Endothelial cell (in vitro differentiated cells): ENCODE measurements at regions not wholly inside any gene's neighbourhood (a gene's known extent, or its start where the extent isn't known, plus 50 kb on each side); places are given as distances from the start of the nearest gene placed in this dataset.
"Not testable (repeated sequence)": the region's sequence is repeated elsewhere in the genome, so short reads cannot be mapped to it uniquely, and the experiment has no call there.

Experiments
- DNase-seq: peaks from one replicate; pipeline ENCODE4 v3.0.0; 2021; ENCODE audit warnings: low spot score
- H3K27ac Mint-ChIP-seq: one replicate; pipeline ENCODE4 v1.8.0; 2021; ENCODE audit warnings: mixed read lengths, inconsistent platforms; ENCODE audit not compliant: unreplicated experiment
- H3K27me3 Mint-ChIP-seq: one replicate; pipeline ENCODE4 v1.8.0; 2021; ENCODE audit warnings: mild to moderate bottlenecking, moderate library complexity, mixed read lengths, inconsistent platforms; ENCODE audit not compliant: unreplicated experiment
- H3K36me3 Mint-ChIP-seq: one replicate; pipeline ENCODE4 v1.8.0; 2021; ENCODE audit warnings: mild to moderate bottlenecking, low read depth, mixed read lengths, inconsistent platforms; ENCODE audit not compliant: unreplicated experiment
- H3K4me1 Mint-ChIP-seq: one replicate; pipeline ENCODE4 v1.8.0; 2021; ENCODE audit warnings: mild to moderate bottlenecking, mixed read lengths, inconsistent platforms; ENCODE audit not compliant: unreplicated experiment
- H3K4me3 Mint-ChIP-seq: one replicate; pipeline ENCODE4 v1.8.0; 2021; ENCODE audit warnings: mild to moderate bottlenecking, mixed read lengths, inconsistent platforms; ENCODE audit not compliant: unreplicated experiment
- H3K9me3 Mint-ChIP-seq: one replicate; pipeline ENCODE4 v1.8.0; 2021; ENCODE audit warnings: mixed read lengths, inconsistent platforms; ENCODE audit not compliant: unreplicated experiment

DNA sequence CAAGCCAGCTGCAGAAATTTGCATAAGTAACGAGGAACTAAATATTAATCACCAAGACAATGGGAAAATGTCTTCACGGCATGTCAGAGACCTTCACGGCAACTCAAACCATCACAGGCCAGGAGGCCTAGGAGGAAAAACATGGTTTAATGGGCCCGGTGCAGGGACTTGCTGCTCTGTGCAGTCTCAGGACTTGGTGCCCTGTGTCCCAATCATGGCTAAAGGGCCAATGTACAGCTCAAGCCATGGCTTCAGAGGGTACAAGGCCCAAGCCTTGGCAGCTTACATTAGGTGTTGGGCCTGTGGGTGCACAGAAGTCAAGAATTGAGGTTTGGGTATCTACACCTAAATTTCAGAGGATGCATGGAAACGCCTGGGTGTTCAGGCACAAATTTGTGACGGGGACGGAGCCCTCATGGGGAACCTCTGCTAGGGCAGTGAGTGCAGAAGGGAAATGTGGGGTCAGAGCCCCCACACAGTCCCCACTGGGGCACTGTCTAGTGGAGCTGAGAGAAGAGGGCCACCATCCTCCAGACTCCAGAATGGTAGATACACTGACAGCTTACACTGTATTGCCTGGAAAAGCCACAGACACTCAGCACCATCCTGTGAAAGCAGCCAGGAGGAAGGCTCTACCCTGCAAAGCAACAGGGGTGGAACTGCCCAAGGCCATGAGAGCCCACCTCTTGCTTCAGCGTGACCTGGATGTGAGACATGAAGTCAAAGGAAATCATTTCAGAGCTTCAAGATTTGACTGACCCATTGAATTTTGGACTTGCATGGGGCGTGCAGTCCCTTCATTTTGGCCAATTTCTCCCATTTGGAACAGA, 5284.3 kb upstream of the TPTE start:
- peaks cover 62% of the 10 kb centered on the region for H3K9me3 Mint-ChIP-seq
- H3K27me3 Mint-ChIP-seq, H3K4me3 Mint-ChIP-seq, H3K4me1 Mint-ChIP-seq, DNase-seq, H3K27ac Mint-ChIP-seq: not testable (repeated sequence)
- H3K36me3 Mint-ChIP-seq = peaks cover 23% of the 10 kb centered on the region

DNA sequence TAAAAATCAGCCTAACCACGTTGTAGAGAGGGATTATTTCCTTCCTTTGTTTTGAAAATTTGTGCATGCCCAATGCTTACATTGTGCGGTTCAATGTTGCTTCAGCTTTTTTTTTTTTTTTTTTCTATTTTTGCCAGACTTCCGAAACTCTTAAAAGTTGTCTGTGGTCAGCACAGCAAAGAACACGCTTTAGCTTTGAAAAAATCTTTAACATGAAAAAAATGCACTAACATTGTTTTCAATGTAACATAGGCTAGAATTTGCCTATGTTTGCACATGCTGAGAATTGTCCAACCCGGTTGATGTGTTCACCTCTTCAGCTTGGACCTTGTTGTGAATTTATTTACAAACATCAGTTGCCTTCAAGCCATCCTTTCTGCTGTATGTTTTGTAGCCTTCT, 5280.9 kb upstream of the TPTE start:
- H3K36me3 Mint-ChIP-seq = peaks cover 25% of the 10 kb centered on the region
- H3K4me3 Mint-ChIP-seq = not testable (repeated sequence)

DNA sequence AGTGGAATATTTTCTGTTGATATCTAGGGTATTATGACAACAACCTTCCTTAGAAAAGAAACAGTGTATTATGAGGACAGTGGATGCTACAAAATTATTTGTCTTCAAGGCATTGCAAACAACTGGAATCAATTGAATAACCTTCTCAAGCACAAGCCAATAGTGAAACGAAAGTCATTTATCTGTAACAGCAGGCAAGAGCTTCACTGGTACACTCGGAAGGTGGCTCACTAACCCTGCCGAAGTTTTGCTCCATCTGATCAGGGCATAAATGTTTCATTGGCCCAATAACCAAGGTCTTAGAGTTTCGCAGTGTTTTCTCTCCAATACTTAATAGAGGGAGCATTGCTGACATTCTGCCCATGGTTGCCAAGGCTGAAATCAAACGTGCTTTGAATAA, 5278.7 kb upstream of the TPTE start:
- Mint-ChIP-seq H3K36me3 (peaks cover 23% of the 10 kb centered on the region), H3K9me3 (peaks cover 70% of the 10 kb centered on the region)
- not testable (repeated sequence) for H3K4me1 Mint-ChIP-seq, H3K4me3 Mint-ChIP-seq, H3K27me3 Mint-ChIP-seq, DNase-seq, H3K27ac Mint-ChIP-seq

More for the DNA sequence above, 5280.9 kb upstream of the TPTE start:
- H3K4me1 Mint-ChIP-seq, DNase-seq, H3K27ac Mint-ChIP-seq, H3K27me3 Mint-ChIP-seq: not testable (repeated sequence)
- peaks cover 63% of the 10 kb centered on the region for H3K9me3 Mint-ChIP-seq

GRCh38 chr21:5243257-5243656, 5278.1 kb upstream of the TPTE start:
- Mint-ChIP-seq H3K9me3 (peaks cover 73% of the 10 kb centered on the region), H3K36me3 (peaks cover 23% of the 10 kb centered on the region), H3K27ac (peak overlapping the region; percentile 3)
- not testable (repeated sequence) for DNase-seq, H3K4me3 Mint-ChIP-seq, H3K4me1 Mint-ChIP-seq, H3K27me3 Mint-ChIP-seq

- not testable (repeated sequence) for DNase-seq, H3K27me3 Mint-ChIP-seq, H3K4me3 Mint-ChIP-seq, H3K4me1 Mint-ChIP-seq
- Mint-ChIP-seq H3K27ac (peak overlapping the region; percentile 3), H3K36me3 (peaks cover 23% of the 10 kb centered on the region), H3K9me3 (peaks cover 73% of the 10 kb centered on the region)
Observed at GRCh38 chr21:5243715-5244375, 5277.5 kb upstream of the TPTE start.

GRCh38 chr21:5244376-5244718, 5277.0 kb upstream of the TPTE start:
- H3K27me3 Mint-ChIP-seq, DNase-seq, H3K27ac Mint-ChIP-seq, H3K4me1 Mint-ChIP-seq, H3K4me3 Mint-ChIP-seq: not testable (repeated sequence)
- peaks cover 22% of the 10 kb centered on the region for H3K36me3 Mint-ChIP-seq
- H3K9me3 Mint-ChIP-seq = peaks cover 75% of the 10 kb centered on the region

GRCh38 chr21:5244954-5245353, 5276.4 kb upstream of the TPTE start:
- peaks cover 17% of the 10 kb centered on the region for H3K36me3 Mint-ChIP-seq
- peaks cover 72% of the 10 kb centered on the region for H3K9me3 Mint-ChIP-seq

DNA sequence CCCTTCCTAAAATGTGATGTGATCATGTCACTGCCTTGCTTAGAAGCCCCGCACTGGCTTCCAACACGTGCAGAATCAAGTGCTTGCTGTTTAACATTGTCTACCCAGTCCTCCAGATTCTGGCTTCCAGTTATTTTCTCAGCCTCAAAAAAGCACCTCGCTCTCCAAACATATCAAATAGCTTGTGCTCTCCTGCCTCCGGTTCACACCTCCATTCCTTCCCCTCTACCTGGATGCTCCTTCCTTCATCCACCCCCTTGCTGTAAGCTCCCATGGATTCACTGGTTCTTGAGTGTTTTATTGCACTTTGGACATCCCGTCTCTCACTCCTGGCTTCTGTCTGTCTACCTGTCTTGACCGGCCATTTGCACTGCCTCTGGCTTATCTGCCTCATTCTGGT, 5275.0 kb upstream of the TPTE start:
- not testable (repeated sequence) for DNase-seq, H3K4me3 Mint-ChIP-seq, H3K27me3 Mint-ChIP-seq, H3K27ac Mint-ChIP-seq, H3K4me1 Mint-ChIP-seq
- Mint-ChIP-seq H3K36me3 (peaks cover 17% of the 10 kb centered on the region), H3K9me3 (peaks cover 71% of the 10 kb centered on the region)

More at GRCh38 chr21:5244954-5245353, 5276.4 kb upstream of the TPTE start:
- DNase-seq, H3K4me1 Mint-ChIP-seq, H3K4me3 Mint-ChIP-seq, H3K27me3 Mint-ChIP-seq, H3K27ac Mint-ChIP-seq: not testable (repeated sequence)

GRCh38 chr21:5247399-5247798, 5274.0 kb upstream of the TPTE start:
- H3K4me3 Mint-ChIP-seq, DNase-seq, H3K27ac Mint-ChIP-seq, H3K27me3 Mint-ChIP-seq, H3K4me1 Mint-ChIP-seq: not testable (repeated sequence)
- peaks cover 13% of the 10 kb centered on the region for H3K36me3 Mint-ChIP-seq
- H3K9me3 Mint-ChIP-seq = peaks cover 68% of the 10 kb centered on the region

DNA sequence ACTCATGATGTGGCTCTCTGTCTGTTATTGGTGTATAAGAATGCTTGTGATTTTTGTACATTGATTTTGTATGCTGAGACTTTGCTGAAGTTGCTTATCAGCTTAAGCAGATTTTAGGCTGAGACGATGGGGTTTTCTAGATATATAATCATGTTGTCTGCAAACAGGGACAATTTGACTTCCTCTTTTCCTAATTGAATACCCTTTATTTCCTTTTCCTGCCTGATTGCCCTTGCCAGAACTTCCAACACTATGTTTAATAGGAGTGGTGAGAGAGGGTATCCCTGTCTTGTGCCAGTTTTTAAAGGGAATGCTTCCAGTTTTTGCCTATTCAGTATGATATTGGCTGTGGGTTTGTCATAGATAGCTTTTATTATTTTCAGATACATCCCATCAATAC, 5271.3 kb upstream of the TPTE start:
- peaks cover 53% of the 10 kb centered on the region for H3K9me3 Mint-ChIP-seq
- peaks cover 12% of the 10 kb centered on the region for H3K27me3 Mint-ChIP-seq
- H3K36me3 Mint-ChIP-seq, H3K27ac Mint-ChIP-seq, DNase-seq, H3K4me1 Mint-ChIP-seq, H3K4me3 Mint-ChIP-seq: not testable (repeated sequence)

GRCh38 chr21:5251162-5251561, 5270.2 kb upstream of the TPTE start:
- not testable (repeated sequence) for H3K27ac Mint-ChIP-seq, H3K36me3 Mint-ChIP-seq, H3K4me3 Mint-ChIP-seq, DNase-seq, H3K4me1 Mint-ChIP-seq
- Mint-ChIP-seq H3K9me3 (peaks cover 48% of the 10 kb centered on the region), H3K27me3 (peaks cover 12% of the 10 kb centered on the region)

DNA sequence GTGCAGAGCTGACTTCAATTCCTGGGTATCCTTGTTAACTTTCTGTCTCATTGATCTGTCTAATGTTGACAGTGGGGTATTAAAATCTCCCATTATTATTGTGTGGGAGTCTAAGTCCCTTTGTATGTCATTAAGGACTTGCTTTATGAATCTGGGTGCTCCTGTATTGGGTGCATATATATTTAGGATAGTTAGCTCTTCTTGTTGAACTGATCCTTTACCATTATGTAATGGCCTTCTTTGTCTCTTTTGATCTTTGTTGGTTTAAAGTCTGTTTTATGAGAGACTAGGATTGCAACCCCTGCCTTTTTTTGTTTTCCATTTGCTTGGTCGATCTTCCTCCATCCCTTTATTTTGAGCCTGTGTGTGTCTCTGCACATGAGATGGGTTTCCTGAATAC, 5269.5 kb upstream of the TPTE start:
- H3K9me3 Mint-ChIP-seq = peaks cover 42% of the 10 kb centered on the region
- H3K27ac Mint-ChIP-seq = not testable (repeated sequence)

More for the DNA sequence above, 5269.5 kb upstream of the TPTE start:
- not testable (repeated sequence) for H3K36me3 Mint-ChIP-seq, H3K4me1 Mint-ChIP-seq, H3K4me3 Mint-ChIP-seq, DNase-seq
- H3K27me3 Mint-ChIP-seq = peaks cover 12% of the 10 kb centered on the region
